H9 (cell line): ENCODE measurements at regions not wholly inside any gene's neighbourhood (a gene's known extent, or its start where the extent isn't known, plus 50 kb on each side); places are given as distances from the start of the nearest gene placed in this dataset.

Source experiments
- DNase-seq: peaks from one replicate; pipeline ENCODE4 v3.0.0-alpha.2; 2017
- H2AFZ ChIP-seq: one replicate; pipeline ENCODE4 v1.6.1; 2013; ENCODE audit warnings: mild to moderate bottlenecking, low read length, control low read depth, moderate library complexity
- H2AK5ac ChIP-seq: 2 replicates; pipeline ENCODE4 v1.6.1; 2013; ENCODE audit warnings: low read length, control low read depth, mixed read lengths; ENCODE audit not compliant: insufficient read length
- H2BK120ac ChIP-seq: one replicate; pipeline ENCODE4 v1.6.1; 2013; ENCODE audit warnings: low read depth, mild to moderate bottlenecking, low read length, control low read depth, inconsistent platforms; ENCODE audit not compliant: poor library complexity, severe bottlenecking
- H2BK12ac ChIP-seq: 2 replicates; pipeline ENCODE4 v1.6.1; 2013; ENCODE audit warnings: low read length, control low read depth, mixed read lengths, low read depth; ENCODE audit not compliant: insufficient read length
- H2BK15ac ChIP-seq: 2 replicates; pipeline ENCODE4 v1.6.1; 2013; ENCODE audit warnings: low read depth, low read length, control low read depth
- H2BK20ac ChIP-seq: one replicate; pipeline ENCODE4 v1.6.1; 2013; ENCODE audit warnings: low read depth, mild to moderate bottlenecking, low read length, control low read depth, inconsistent platforms; ENCODE audit not compliant: poor library complexity, severe bottlenecking
- H2BK5ac ChIP-seq: 2 replicates; pipeline ENCODE4 v1.6.1; 2013; ENCODE audit warnings: low read length, control low read depth, mixed read lengths; ENCODE audit not compliant: insufficient read length
- H3K14ac ChIP-seq: 2 replicates; pipeline ENCODE4 v1.6.1; 2013; ENCODE audit warnings: low read length, control low read depth; ENCODE audit not compliant: insufficient read depth
- H3K18ac ChIP-seq: 2 replicates; pipeline ENCODE4 v1.6.1; 2013; ENCODE audit warnings: low read depth, mild to moderate bottlenecking, mixed read lengths, low read length, control low read depth; ENCODE audit not compliant: insufficient read length
- H3K23ac ChIP-seq: 2 replicates; pipeline ENCODE4 v1.6.1; 2013; ENCODE audit warnings: low read length, control low read depth, mixed read lengths, low read depth; ENCODE audit not compliant: insufficient read length
- H3K23me2 ChIP-seq: 2 replicates; pipeline ENCODE4 v1.6.1; 2013; ENCODE audit warnings: low read depth, mild to moderate bottlenecking, mixed read lengths, low read length, control low read depth; ENCODE audit not compliant: insufficient read length, poor library complexity, severe bottlenecking
- H3K27ac ChIP-seq: 2 replicates; pipeline ENCODE4 v1.5.1; 2013; ENCODE audit warnings: low read length, control low read depth, mixed read lengths, low read depth; ENCODE audit not compliant: insufficient read length
- H3K27me3 ChIP-seq: 2 replicates; pipeline ENCODE4 v1.6.1; 2013; ENCODE audit warnings: low read length, control low read depth, inconsistent platforms; ENCODE audit not compliant: insufficient read depth
- H3K4ac ChIP-seq: 2 replicates; pipeline ENCODE4 v1.6.1; 2013; ENCODE audit warnings: low read depth, mild to moderate bottlenecking, control low read depth, inconsistent platforms, low read length, moderate library complexity
- H3K4me1 ChIP-seq: 2 replicates; pipeline ENCODE4 v1.6.1; 2013; ENCODE audit warnings: low read length, control low read depth, inconsistent platforms; ENCODE audit not compliant: insufficient read depth
- H3K4me2 ChIP-seq: 2 replicates; pipeline ENCODE4 v1.6.1; 2013; ENCODE audit warnings: low read length, control low read depth, mixed read lengths; ENCODE audit not compliant: insufficient read length, insufficient read depth
- H3K56ac ChIP-seq: 2 replicates; pipeline ENCODE4 v1.6.1; 2013; ENCODE audit warnings: low read depth, mild to moderate bottlenecking, mixed read lengths, low read length, control low read depth; ENCODE audit not compliant: insufficient read length
- H3K79me1 ChIP-seq: 2 replicates; pipeline ENCODE4 v1.6.1; 2013; ENCODE audit warnings: low read depth, mild to moderate bottlenecking, moderate library complexity, low read length, control low read depth, inconsistent platforms; ENCODE audit not compliant: insufficient read depth, poor library complexity, severe bottlenecking
- H3K79me2 ChIP-seq: 2 replicates; pipeline ENCODE4 v1.6.1; 2013; ENCODE audit warnings: low read length, control low read depth, inconsistent platforms; ENCODE audit not compliant: insufficient read depth
- H3K9ac ChIP-seq: 2 replicates; pipeline ENCODE4 v1.6.1; 2013; ENCODE audit warnings: low read length, control low read depth, mixed read lengths; ENCODE audit not compliant: insufficient read length; ENCODE audit errors: extremely low read depth
- H3K9me3 ChIP-seq: one replicate; pipeline ENCODE4 v1.6.1; 2013; ENCODE audit warnings: low read depth, low read length, inconsistent platforms; ENCODE audit not compliant: control insufficient read depth
- H3T11ph ChIP-seq: one replicate; pipeline ENCODE4 v1.6.1; 2013; ENCODE audit warnings: mild to moderate bottlenecking, low read length, control low read depth, inconsistent platforms
- H4K20me1 ChIP-seq: one replicate; pipeline ENCODE4 v1.6.1; 2013; ENCODE audit not compliant: control insufficient read depth, insufficient read length, insufficient read depth
- H4K5ac ChIP-seq: 2 replicates; pipeline ENCODE4 v1.6.1; 2013; ENCODE audit warnings: low read depth, mild to moderate bottlenecking, mixed read lengths, low read length, control low read depth; ENCODE audit not compliant: insufficient read length
- H4K8ac ChIP-seq: replicated peaks from 2 replicates; pipeline ENCODE4 v1.6.1; 2013; ENCODE audit warnings: low read length, control low read depth, mixed read lengths, low read depth; ENCODE audit not compliant: insufficient read length
- H4K91ac ChIP-seq: 2 replicates; pipeline ENCODE4 v1.6.1; 2013; ENCODE audit warnings: low read depth, mild to moderate bottlenecking, moderate library complexity, mixed read lengths, low read length, control low read depth; ENCODE audit not compliant: insufficient read length
- H3K27ac Mint-ChIP-seq, 3 experiments: 2 replicates in 2 of 3; 3 replicates in 1 of 3; pipeline ENCODE4 v1.8.0; 2020 to 2021; ENCODE audit warnings: mixed read lengths in 3 of 3, mild to moderate bottlenecking in 1 of 3, moderate library complexity in 1 of 3
- H3K27me3 Mint-ChIP-seq: 2 replicates; pipeline ENCODE4 v1.8.0; 2021; ENCODE audit warnings: low read depth, mild to moderate bottlenecking, moderate library complexity, mixed read lengths
- H3K36me3 Mint-ChIP-seq, 3 experiments: 2 replicates in 2 of 3; 3 replicates in 1 of 3; pipeline ENCODE4 v1.8.0; 2020 to 2021; ENCODE audit warnings: low read depth in 3 of 3, mixed read lengths in 3 of 3; ENCODE audit not compliant: insufficient read depth in 1 of 3
- H3K4me1 Mint-ChIP-seq, 2 experiments: 2 replicates each; pipeline ENCODE4 v1.8.0; 2020; ENCODE audit warnings: mixed read lengths in 2 of 2
- H3K4me3 Mint-ChIP-seq, 2 experiments: 2 replicates in 1 of 2; 3 replicates in 1 of 2; pipeline ENCODE4 v1.8.0; 2020 to 2021; ENCODE audit warnings: mild to moderate bottlenecking in 2 of 2, mixed read lengths in 2 of 2, moderate library complexity in 1 of 2
- H3K9me3 Mint-ChIP-seq, 2 experiments: 2 replicates in 1 of 2; 3 replicates in 1 of 2; pipeline ENCODE4 v1.8.0; 2020; ENCODE audit warnings: mild to moderate bottlenecking in 2 of 2, mixed read lengths in 2 of 2, moderate library complexity in 1 of 2
- CTCF ChIP-seq: fragments of 200-600 bp; sonication (generic); conservative IDR thresholded peaks from 3 replicates; pipeline ENCODE4 v1.8.0; 2021; ENCODE audit warnings: antibody characterized with exemption, mild to moderate bottlenecking
- WGBS: extraction: QIAGEN DNeasy Blood & Tissue Kit; methylation state at CpG from one replicate; pipeline ENCODE4 v1.1.7; 2013; ENCODE audit warnings: missing lambda C conversion rate, low lambda C conversion rate, mixed read lengths; ENCODE audit not compliant: insufficient read length; ENCODE audit errors: extremely low coverage; 5-methylcytosine and 5-hydroxymethylcytosine counted together

- no peak overlapping the region for H3K9ac ChIP-seq
- no peak overlapping the region for H3K4ac ChIP-seq
- H2BK15ac ChIP-seq = no peak overlapping the region
- H3K27ac ChIP-seq = no peak overlapping the region
- no peak for DNase-seq
- H3T11ph ChIP-seq = no peak overlapping the region
- Mint-ChIP-seq H3K27me3 (no peaks in the 10 kb centered on the region), H3K4me1 (no peaks in the 10 kb centered on the region), H3K9me3 (peaks cover 9 to 14% of the 10 kb centered on the region in 2 experiments), H3K36me3 (peaks cover 4 to 11% (median 8%) of the 10 kb centered on the region in 3 experiments), H3K27ac (peak overlapping the region in 1 of 3 experiments; percentile 22; a peak in 1 of 7 replicates), H3K4me3 (no peak overlapping the region)
- no peak for TF ChIP-seq CTCF
- H2AFZ ChIP-seq = no peak overlapping the region
- H2BK120ac ChIP-seq = no peak overlapping the region
- H4K8ac ChIP-seq = no peak overlapping the region
- H3K18ac ChIP-seq = no peak overlapping the region
- no peaks in the 10 kb centered on the region for H3K27me3 ChIP-seq
- no CpG with 5 or more reads among the region's 1 CpG for WGBS
- no peak overlapping the region for H2AK5ac ChIP-seq
- no peak overlapping the region for H4K5ac ChIP-seq
- H3K56ac ChIP-seq = no peak overlapping the region
- no peak overlapping the region for H3K14ac ChIP-seq
- no peak overlapping the region for H3K4me2 ChIP-seq
- H3K23ac ChIP-seq = no peak overlapping the region
- H2BK5ac ChIP-seq = no peak overlapping the region
- no peak overlapping the region for H4K91ac ChIP-seq
- no peaks in the 10 kb centered on the region for H3K23me2 ChIP-seq
- H2BK12ac ChIP-seq = no peak overlapping the region
- no peaks in the 10 kb centered on the region for H3K4me1 ChIP-seq
- no peak overlapping the region for H2BK20ac ChIP-seq
- no peaks in the 10 kb centered on the region for H3K9me3 ChIP-seq
- H3K79me1 ChIP-seq = no peaks in the 10 kb centered on the region
- H3K79me2 ChIP-seq = no peaks in the 10 kb centered on the region
- no peaks in the 10 kb centered on the region for H4K20me1 ChIP-seq
Observed at GRCh38 chr16:72637306-72637705, 410.6 kb downstream of the ZFHX3 start.
